ENCODE measurements at regions not wholly inside any gene's neighbourhood (a gene's known extent, or its start where the extent isn't known, plus 50 kb on each side); places are given as distances from the start of the nearest gene placed in this dataset.

GRCh38 chr2:120874888-120875275, 139.2 kb downstream of the GLI2 start:
- no peak overlapping the region for H3K4me3 ChIP-seq (ENCODE audit: low read depth, low read length)
- no peak for DNase-seq (ENCODE audit: low read depth)

- no peak overlapping the region for H3K4me3 ChIP-seq (ENCODE audit: low read depth, low read length)
- no peak for DNase-seq (ENCODE audit: low read depth)
These were observed 139.8 kb downstream of the GLI2 start for GRCh38 chr2:120875431-120875830.

GRCh38 chr2:120876526-120877280, 141.0 kb downstream of the GLI2 start:
- no peak for DNase-seq (ENCODE audit: low read depth)
- no peak overlapping the region for H3K4me3 ChIP-seq (ENCODE audit: low read depth, low read length)

GRCh38 chr2:120877409-120877808, 141.7 kb downstream of the GLI2 start:
- H3K4me3 ChIP-seq (ENCODE audit: low read depth, low read length) = no peak overlapping the region
- DNase-seq (ENCODE audit: low read depth) = no peak

GRCh38 chr2:120878970-120879369, 143.3 kb downstream of the GLI2 start:
- no peak overlapping the region for H3K4me3 ChIP-seq (ENCODE audit: low read depth, low read length)
- no peak for DNase-seq (ENCODE audit: low read depth)

- H3K4me3 ChIP-seq (ENCODE audit: low read depth, low read length) = no peak overlapping the region
- DNase-seq (ENCODE audit: low read depth) = no peak
These were observed 144.0 kb downstream of the GLI2 start for GRCh38 chr2:120879431-120880295.

- H3K4me3 ChIP-seq (ENCODE audit: low read depth, low read length) = no peak overlapping the region
- DNase-seq (ENCODE audit: low read depth) = no peak
These were observed 144.7 kb downstream of the GLI2 start for GRCh38 chr2:120880381-120880780.

GRCh38 chr2:120881981-120882788, 146.5 kb downstream of the GLI2 start:
- DNase-seq (ENCODE audit: low read depth) = no peak
- no peak overlapping the region for H3K4me3 ChIP-seq (ENCODE audit: low read depth, low read length)

GRCh38 chr2:120883607-120884440, 148.2 kb downstream of the GLI2 start:
- no peak overlapping the region for H3K4me3 ChIP-seq (ENCODE audit: low read depth, low read length)
- DNase-seq (ENCODE audit: low read depth) = no peak

GRCh38 chr2:120884472-120885290, 149.0 kb downstream of the GLI2 start:
- DNase-seq (ENCODE audit: low read depth) = no peak
- no peak overlapping the region for H3K4me3 ChIP-seq (ENCODE audit: low read depth, low read length)

GRCh38 chr2:120885321-120885720, 149.7 kb downstream of the GLI2 start:
- DNase-seq (ENCODE audit: low read depth) = no peak
- H3K4me3 ChIP-seq (ENCODE audit: low read depth, low read length) = no peak overlapping the region

- DNase-seq (ENCODE audit: low read depth) = no peak
- H3K4me3 ChIP-seq (ENCODE audit: low read depth, low read length) = no peak overlapping the region
These were observed 150.1 kb downstream of the GLI2 start for GRCh38 chr2:120885749-120886148.

- H3K4me3 ChIP-seq (ENCODE audit: low read depth, low read length) = no peak overlapping the region
- DNase-seq (ENCODE audit: low read depth) = no peak
These were observed 151.1 kb downstream of the GLI2 start for GRCh38 chr2:120886534-120887319.

GRCh38 chr2:120887320-120887697, 151.6 kb downstream of the GLI2 start:
- no peak overlapping the region for H3K4me3 ChIP-seq (ENCODE audit: low read depth, low read length)
- DNase-seq (ENCODE audit: low read depth) = no peak

- no peak for DNase-seq (ENCODE audit: low read depth)
- H3K4me3 ChIP-seq (ENCODE audit: low read depth, low read length) = no peak overlapping the region
These were observed 152.1 kb downstream of the GLI2 start for GRCh38 chr2:120887741-120888231.

GRCh38 chr2:120888851-120889250, 153.2 kb downstream of the GLI2 start:
- DNase-seq (ENCODE audit: low read depth) = no peak
- no peak overlapping the region for H3K4me3 ChIP-seq (ENCODE audit: low read depth, low read length)

- no peak overlapping the region for H3K4me3 ChIP-seq (ENCODE audit: low read depth, low read length)
- no peak for DNase-seq (ENCODE audit: low read depth)
These were observed 154.3 kb downstream of the GLI2 start for GRCh38 chr2:120889936-120890335.

Data from skeletal muscle cell (primary cell).